SU-DHL-6 (cell line): ENCODE measurements at regions not wholly inside any gene's neighbourhood (a gene's known extent, or its start where the extent isn't known, plus 50 kb on each side); places are given as distances from the start of the nearest gene placed in this dataset.

ENCODE experiments used
- CTCF ChIP-seq: fragments of 200-600 bp; sonication (generic); IDR thresholded peaks from one replicate; pipeline ENCODE4 v1.5.1; 2017; ENCODE audit warnings: antibody characterized with exemption, mild to moderate bottlenecking, low read length, moderate library complexity; ENCODE audit not compliant: insufficient read depth, poor library complexity, severe bottlenecking
- EZH2phosphoT487 ChIP-seq: fragments of 200-600 bp; sonication (generic), shearing (Covaris generic); conservative IDR thresholded peaks from 2 replicates; pipeline ENCODE4 v1.6.1; 2018; ENCODE audit warnings: mild to moderate bottlenecking, antibody characterized with exemption, low read length, moderate library complexity, mixed read lengths

- no peak for TF ChIP-seq CTCF
- no peak for TF ChIP-seq EZH2phosphoT487
Measured at GRCh38 chr21:18772404-18772803, 368.8 kb upstream of the TMPRSS15 start.
